ENCODE measurements at regions not wholly inside any gene's neighbourhood (a gene's known extent, or its start where the extent isn't known, plus 50 kb on each side); places are given as distances from the start of the nearest gene placed in this dataset.

DNA sequence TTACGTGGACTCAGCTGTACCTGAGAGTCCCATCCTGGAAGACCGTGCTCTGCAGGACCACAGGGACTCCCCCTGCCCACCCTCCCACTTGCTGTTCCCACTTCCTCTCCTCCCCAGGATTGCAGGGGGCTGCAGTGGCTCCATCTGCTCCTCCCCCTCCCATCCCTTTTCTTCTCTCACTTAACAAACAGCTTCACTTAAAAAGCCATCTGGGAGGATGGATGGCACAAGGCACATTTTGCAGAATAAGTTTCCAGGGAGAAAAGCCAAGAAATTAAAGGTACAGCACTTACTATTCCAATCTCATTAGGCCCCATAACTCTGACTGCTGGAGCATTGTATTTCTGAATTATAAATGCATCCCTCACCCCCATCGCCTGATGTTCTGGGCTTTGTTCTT lies 458.7 kb downstream of the PTPRU start:
- Mint-ChIP-seq H3K27me3 (ENCODE audit: insufficient read depth) (peaks cover 9% of the 10 kb centered on the region), H3K9me3 (no peaks in the 10 kb centered on the region), H3K4me1 (ENCODE audit: low read depth) (peaks cover 6% of the 10 kb centered on the region; the same call in 1 of the 2 replicates), H3K36me3 (ENCODE audit: low read depth) (no peaks in the 10 kb centered on the region), H3K4me3 (no peak overlapping the region), H3K27ac (no peak overlapping the region)
- TF ChIP-seq, protein P1, sequence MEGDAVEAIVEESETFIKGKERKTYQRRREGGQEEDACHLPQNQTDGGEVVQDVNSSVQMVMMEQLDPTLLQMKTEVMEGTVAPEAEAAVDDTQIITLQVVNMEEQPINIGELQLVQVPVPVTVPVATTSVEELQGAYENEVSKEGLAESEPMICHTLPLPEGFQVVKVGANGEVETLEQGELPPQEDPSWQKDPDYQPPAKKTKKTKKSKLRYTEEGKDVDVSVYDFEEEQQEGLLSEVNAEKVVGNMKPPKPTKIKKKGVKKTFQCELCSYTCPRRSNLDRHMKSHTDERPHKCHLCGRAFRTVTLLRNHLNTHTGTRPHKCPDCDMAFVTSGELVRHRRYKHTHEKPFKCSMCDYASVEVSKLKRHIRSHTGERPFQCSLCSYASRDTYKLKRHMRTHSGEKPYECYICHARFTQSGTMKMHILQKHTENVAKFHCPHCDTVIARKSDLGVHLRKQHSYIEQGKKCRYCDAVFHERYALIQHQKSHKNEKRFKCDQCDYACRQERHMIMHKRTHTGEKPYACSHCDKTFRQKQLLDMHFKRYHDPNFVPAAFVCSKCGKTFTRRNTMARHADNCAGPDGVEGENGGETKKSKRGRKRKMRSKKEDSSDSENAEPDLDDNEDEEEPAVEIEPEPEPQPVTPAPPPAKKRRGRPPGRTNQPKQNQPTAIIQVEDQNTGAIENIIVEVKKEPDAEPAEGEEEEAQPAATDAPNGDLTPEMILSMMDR (IDR thresholded peaks at IDR 0.05), result no peak
- DNase-seq, result no peak

DNA sequence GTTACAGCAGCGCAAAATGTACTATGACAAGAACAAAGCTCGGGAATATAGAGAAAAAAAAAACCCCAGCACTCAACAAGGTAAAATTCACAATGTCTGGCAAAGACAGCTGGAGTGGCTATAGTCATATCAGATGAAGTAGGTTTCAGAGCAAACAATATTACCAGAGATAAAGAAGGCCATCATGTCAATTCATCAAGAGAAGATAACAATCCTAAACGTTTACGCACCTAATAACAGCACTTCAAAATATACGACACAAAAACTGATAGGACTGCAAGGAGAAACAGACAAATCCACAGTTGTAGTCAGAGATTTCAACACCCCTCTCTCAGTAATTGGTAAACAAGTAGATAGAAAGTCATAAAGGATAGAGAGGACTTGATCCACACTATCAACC lies 455.2 kb downstream of the PTPRU start:
- Mint-ChIP-seq H3K4me1 (ENCODE audit: low read depth) (peaks cover 26% of the 10 kb centered on the region), H3K36me3 (ENCODE audit: low read depth) (no peaks in the 10 kb centered on the region), H3K9me3 (no peaks in the 10 kb centered on the region), H3K27ac (no peak overlapping the region), H3K27me3 (ENCODE audit: insufficient read depth) (peaks cover 3% of the 10 kb centered on the region; the same call in 1 of the 2 replicates), H3K4me3 (no peak overlapping the region)
- no peak for DNase-seq
- TF ChIP-seq, protein P1 (IDR thresholded peaks at IDR 0.05), result no peak

DNA sequence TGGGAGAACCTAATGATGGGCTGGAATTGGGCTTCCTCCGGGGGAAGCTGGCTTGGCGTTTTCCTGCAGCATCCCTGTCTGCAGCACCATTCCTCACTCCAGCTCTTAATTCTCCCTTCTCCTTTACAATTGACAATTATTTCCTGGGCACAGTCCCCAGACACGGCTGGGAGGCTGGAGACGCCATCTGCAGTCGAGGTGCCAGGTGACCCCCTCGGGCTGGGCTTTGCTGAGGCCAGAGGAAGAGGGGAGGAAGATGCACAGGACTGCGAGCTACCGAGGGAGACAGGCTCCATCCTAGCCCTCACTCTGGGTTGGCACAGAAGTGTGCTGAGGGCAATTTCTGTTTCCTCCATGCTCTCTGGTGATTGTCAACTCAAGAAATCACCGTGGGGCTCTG lies 453.8 kb downstream of the PTPRU start:
- no peak overlapping the region for H3K4me3 Mint-ChIP-seq
- peaks cover 3% of the 10 kb centered on the region; the same call in 1 of the 2 replicates for H3K27me3 Mint-ChIP-seq (ENCODE audit: insufficient read depth)
- no peak for DNase-seq
- TF ChIP-seq, protein P1 (IDR thresholded peaks at IDR 0.05), result no peak
- H3K36me3 Mint-ChIP-seq (ENCODE audit: low read depth), result no peaks in the 10 kb centered on the region
- H3K9me3 Mint-ChIP-seq, result no peaks in the 10 kb centered on the region
- H3K27ac Mint-ChIP-seq, result no peak overlapping the region
- H3K4me1 Mint-ChIP-seq (ENCODE audit: low read depth), result peaks cover 39% of the 10 kb centered on the region

DNA sequence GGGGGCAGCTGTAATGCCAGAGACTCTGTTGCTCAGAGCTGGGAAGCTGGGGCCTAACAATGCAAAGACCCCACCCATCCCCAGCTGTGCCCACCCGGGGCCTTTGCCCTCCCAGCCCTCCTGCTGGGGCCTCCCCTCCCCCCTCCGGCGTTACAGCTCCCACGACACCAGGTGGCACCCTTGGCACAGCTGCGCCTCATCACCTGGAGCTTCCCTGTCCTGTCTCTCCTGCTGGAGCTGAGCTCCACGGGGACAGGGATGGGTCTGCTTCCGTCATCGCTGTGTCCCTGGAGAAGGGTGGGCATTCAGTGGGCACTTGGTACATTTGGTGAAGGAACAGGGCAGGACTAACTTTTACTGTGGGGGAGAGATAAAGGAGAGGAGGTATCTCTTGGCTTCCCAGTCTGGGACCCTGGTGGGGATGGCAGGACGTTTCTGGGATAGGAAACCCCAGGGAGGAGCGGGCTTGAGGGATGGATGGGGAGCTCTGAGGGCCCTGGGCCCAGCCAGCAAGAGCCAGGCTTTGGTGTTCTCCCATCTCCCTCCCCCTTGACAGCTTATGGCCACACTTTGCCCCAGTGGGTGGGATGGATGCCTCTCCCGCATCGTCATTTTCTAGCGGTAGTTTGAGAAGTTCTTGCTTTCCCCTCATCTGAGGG lies 453.2 kb downstream of the PTPRU start:
- TF ChIP-seq, protein P1 (IDR thresholded peaks at IDR 0.05), result no peak
- Mint-ChIP-seq H3K27me3 (ENCODE audit: insufficient read depth) (peaks cover 3% of the 10 kb centered on the region; the same call in 1 of the 2 replicates), H3K4me1 (ENCODE audit: low read depth) (peaks cover 42% of the 10 kb centered on the region), H3K36me3 (ENCODE audit: low read depth) (no peaks in the 10 kb centered on the region), H3K4me3 (no peak overlapping the region), H3K27ac (no peak overlapping the region), H3K9me3 (no peaks in the 10 kb centered on the region)
- no peak for DNase-seq

DNA sequence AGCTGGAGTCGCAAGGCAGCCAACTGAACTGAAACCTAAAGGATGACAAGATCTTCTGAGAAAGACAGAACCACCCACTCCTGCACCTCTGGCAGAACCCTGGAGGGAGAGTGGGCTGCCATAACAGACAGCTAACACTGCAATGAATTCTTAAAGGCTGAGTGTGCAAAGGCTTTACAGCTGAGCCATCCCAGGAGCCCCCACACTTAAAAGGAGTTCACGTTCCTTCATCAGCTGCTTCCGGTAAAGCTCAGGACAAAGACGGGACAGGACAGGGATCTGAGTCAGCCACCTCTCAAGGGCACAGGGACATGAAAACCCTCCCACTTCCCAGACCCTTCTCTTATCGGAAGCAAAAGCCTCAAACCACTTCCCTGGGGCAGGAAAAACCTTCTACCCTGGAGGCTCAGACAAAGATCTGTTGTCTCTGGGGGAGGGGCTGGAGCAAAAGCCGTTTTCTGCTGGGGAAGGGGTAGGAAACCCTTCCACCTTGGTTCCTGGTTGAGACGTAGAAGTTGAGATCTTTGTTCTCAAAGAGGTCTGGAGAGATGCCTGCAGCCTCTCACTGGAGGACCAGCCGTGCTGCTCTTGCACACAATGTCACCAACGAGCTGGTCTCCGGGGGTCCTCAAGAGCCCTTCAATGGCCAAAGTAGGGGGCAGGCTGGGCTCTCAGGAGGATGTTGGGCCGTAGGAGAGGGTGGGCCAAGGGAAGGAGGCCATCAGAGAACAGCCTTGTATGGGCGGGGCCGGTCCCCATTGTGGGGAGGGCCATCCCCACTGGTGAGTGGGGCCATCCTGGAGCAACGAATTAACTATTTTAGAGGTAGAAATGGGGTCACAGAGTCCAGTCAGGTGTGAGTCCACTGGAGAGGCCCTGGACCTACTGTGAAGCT lies 452.4 kb downstream of the PTPRU start:
- Mint-ChIP-seq H3K36me3 (ENCODE audit: low read depth) (no peaks in the 10 kb centered on the region), H3K27ac (peak overlapping the region; percentile 90), H3K27me3 (ENCODE audit: insufficient read depth) (peaks cover 3% of the 10 kb centered on the region), H3K4me3 (peak overlapping the region; percentile 73), H3K4me1 (ENCODE audit: low read depth) (peaks cover 42% of the 10 kb centered on the region), H3K9me3 (no peaks in the 10 kb centered on the region)
- TF ChIP-seq, protein P1 (IDR thresholded peaks at IDR 0.05), result no peak
- peak; percentile 76 for DNase-seq

All from HFFc6 (cell line).